A549 (cell line): ENCODE measurements at regions not wholly inside any gene's neighbourhood (a gene's known extent, or its start where the extent isn't known, plus 50 kb on each side); places are given as distances from the start of the nearest gene placed in this dataset.

Source experiments
- CTCF ChIP-seq: fragments of >200 bp; sonication (Bioruptor Twin); formaldehyde crosslinking; IDR thresholded peaks from 3 replicates; pipeline ENCODE4 v1.5.1; 2016
- ESRRA ChIP-seq: fragments of 150-350 bp; IDR thresholded peaks from 2 replicates; pipeline ENCODE4 v1.6.1; 2014; ENCODE audit warnings: mild to moderate bottlenecking, low read length, borderline replicate concordance
- MAX ChIP-seq: IDR thresholded peaks from 2 replicates; pipeline ENCODE4 v1.6.1; 2012
- MYC ChIP-seq: IDR thresholded peaks from 2 replicates; pipeline ENCODE4 v1.6.1; 2012; ENCODE audit warnings: mild to moderate bottlenecking, inconsistent platforms, low read length, improper control_type of control experiment, borderline replicate concordance
- ZFP36 ChIP-seq: fragments of 450-650 bp; IDR thresholded peaks from 2 replicates; pipeline ENCODE4 v1.6.1; 2014; ENCODE audit warnings: borderline replicate concordance; ENCODE audit not compliant: partially characterized antibody

- no peak for TF ChIP-seq MYC
- TF ChIP-seq CTCF: no peak
- no peak for TF ChIP-seq MAX
- TF ChIP-seq ZFP36: no peak
- TF ChIP-seq ESRRA: no peak
Measured at GRCh38 chr11:32023370-32024305, 67.2 kb upstream of the RCN1 start.
